ENCODE measurements at regions not wholly inside any gene's neighbourhood (a gene's known extent, or its start where the extent isn't known, plus 50 kb on each side); places are given as distances from the start of the nearest gene placed in this dataset.

DNA sequence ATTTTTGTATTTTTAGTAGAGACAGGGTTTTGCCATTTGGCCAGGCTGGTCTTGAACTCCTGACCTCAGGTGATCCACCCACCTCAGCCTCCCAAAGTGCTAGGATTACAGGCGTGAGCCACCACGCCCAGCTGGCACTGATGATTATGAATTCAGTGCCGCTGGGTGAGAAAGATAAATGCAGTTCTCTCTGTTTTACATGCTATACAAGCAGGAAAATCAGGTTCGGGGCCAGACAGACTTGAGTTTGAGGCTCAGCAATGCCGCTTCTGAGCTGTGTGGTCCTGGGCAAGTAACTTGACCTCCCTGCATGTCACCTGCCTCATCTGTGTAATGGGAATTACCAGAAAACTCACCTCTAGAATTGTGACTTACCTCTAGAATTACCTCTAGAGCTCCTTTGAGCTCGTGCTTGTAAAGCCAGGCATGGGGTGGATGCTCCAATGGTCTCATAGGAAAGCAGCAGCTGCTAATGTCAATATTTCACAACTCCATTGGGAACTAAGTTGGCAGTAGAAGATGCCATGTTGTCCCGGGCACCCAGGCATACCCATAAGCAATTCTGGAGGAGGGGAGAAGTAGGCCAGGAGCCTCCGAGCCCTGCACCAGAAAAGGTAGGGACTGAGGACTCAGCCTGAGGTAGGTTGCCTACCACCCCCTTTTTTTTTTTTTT, 119.8 kb upstream of the SLC25A33 start:
- TF ChIP-seq FOXK1 (CRISPR knock-in tag; IDR thresholded peaks at IDR 0.05) (no peak), SMAD3 (CRISPR knock-in tag; IDR thresholded peaks at IDR 0.05; ENCODE audit: borderline replicate concordance) (no peak), FOXJ3 (CRISPR knock-in tag; IDR thresholded peaks at IDR 0.05; ENCODE audit: borderline replicate concordance) (no peak), MXD4 (CRISPR knock-in tag; IDR thresholded peaks at IDR 0.05; ENCODE audit: borderline replicate concordance) (no peak)
- TF ChIP-seq, protein P1, sequence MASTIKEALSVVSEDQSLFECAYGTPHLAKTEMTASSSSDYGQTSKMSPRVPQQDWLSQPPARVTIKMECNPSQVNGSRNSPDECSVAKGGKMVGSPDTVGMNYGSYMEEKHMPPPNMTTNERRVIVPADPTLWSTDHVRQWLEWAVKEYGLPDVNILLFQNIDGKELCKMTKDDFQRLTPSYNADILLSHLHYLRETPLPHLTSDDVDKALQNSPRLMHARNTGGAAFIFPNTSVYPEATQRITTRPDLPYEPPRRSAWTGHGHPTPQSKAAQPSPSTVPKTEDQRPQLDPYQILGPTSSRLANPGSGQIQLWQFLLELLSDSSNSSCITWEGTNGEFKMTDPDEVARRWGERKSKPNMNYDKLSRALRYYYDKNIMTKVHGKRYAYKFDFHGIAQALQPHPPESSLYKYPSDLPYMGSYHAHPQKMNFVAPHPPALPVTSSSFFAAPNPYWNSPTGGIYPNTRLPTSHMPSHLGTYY (CRISPR knock-in tag; IDR thresholded peaks at IDR 0.05), result no peak
- TF ChIP-seq, protein P2, sequence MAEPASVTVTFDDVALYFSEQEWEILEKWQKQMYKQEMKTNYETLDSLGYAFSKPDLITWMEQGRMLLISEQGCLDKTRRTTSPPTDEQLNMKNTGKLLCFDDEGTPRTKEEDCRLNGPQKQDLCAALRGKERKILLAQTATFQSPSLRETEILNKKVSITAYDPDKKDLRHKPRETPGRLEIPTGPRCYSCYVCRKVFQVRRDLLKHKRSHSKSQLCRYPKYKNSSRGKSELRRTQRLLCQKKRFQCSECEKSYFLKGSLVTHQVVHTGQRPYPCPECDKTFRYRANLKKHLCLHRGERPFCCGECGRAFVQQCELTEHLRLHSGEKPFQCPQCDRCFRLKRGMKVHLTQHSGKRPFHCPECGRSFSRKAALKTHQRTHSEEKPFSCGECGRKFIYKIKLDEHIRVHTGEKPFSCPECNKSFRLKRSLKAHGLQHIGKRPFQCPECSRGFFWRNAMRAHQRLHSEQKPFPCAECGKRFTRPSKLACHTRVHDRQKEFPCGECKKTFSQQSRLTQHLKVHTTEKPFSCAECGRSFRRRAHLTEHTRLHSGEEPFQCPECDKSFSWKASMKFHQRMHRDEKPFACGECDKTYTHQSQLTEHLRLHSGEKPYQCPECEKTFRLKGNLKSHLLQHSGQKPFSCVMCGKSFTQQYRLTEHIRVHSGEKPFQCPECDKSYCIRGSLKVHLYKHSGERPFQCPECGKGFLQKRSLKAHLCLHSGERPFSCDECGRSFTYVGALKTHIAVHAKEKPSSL (CRISPR knock-in tag; conservative IDR thresholded peaks at IDR 0.05), result no peak
- TF ChIP-seq, protein P3, sequence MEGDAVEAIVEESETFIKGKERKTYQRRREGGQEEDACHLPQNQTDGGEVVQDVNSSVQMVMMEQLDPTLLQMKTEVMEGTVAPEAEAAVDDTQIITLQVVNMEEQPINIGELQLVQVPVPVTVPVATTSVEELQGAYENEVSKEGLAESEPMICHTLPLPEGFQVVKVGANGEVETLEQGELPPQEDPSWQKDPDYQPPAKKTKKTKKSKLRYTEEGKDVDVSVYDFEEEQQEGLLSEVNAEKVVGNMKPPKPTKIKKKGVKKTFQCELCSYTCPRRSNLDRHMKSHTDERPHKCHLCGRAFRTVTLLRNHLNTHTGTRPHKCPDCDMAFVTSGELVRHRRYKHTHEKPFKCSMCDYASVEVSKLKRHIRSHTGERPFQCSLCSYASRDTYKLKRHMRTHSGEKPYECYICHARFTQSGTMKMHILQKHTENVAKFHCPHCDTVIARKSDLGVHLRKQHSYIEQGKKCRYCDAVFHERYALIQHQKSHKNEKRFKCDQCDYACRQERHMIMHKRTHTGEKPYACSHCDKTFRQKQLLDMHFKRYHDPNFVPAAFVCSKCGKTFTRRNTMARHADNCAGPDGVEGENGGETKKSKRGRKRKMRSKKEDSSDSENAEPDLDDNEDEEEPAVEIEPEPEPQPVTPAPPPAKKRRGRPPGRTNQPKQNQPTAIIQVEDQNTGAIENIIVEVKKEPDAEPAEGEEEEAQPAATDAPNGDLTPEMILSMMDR (IDR thresholded peaks at IDR 0.05), result no peak
- ChIA-PET POLR2A (interaction anchor here (0.7 kb wide), 1 partner anchor 374 kb away, joined by 3 read pairs; no protein-coding TSS in a partner anchor), CTCF (interaction anchor here (0.6 to 1.5 kb wide), 2 partner anchors 36 to 92 kb away, joined by 3 to 5 read pairs; no protein-coding TSS in a partner anchor)
- no peaks in the 10 kb centered on the region for H3K36me3 Mint-ChIP-seq
- no peak overlapping the region for H3K4me3 Mint-ChIP-seq
- no peak for DNase-seq (ENCODE audit: low spot score)
- no peaks in the 10 kb centered on the region for H3K9me3 Mint-ChIP-seq
- no peaks in the 10 kb centered on the region for H3K27me3 Mint-ChIP-seq (ENCODE audit: low read depth)
- no peak overlapping the region for H3K27ac Mint-ChIP-seq
- no peak for ATAC-seq
- H3K4me1 Mint-ChIP-seq, result no peaks in the 10 kb centered on the region

DNA sequence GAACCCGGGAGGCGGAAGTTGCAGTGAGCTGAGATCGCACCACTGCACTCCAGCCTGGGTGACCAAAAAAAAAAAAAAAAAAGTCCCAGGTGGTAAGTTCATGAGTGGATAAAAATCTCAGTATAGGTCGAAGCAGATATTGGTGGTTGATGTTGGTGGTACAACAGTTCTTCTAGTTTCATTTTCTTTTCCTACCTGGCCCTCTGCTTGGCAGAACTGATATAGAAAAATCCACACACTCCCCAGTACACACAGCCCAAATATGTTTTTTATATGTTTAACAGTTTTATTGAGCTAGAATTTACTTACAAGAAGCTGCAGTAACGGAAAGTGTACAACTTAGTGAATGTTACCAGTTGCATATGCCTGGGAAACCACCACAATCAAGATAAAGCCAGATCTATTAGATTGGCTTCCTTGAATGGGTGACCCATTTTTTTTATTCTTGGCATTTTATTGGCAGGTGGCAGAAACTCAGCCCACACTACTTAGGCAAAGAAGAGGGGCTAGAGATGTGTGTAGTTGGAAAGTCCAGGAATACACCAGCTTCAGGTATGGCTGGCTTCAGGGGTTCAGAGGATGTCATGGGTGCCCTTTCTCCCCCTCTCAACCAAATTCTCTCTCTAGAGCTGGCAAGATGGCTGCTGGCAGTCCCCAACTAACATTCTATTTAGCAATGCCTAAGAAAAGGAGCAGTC, 118.3 kb upstream of the SLC25A33 start:
- no peaks in the 10 kb centered on the region for H3K36me3 Mint-ChIP-seq
- POLR2A ChIA-PET, result no interaction called here
- CTCF ChIA-PET, result interaction anchor here (2.0 to 2.2 kb wide), 2 partner anchors 132 to 154 kb away, joined by 5 to 9 read pairs; no protein-coding TSS in a partner anchor
- no peak for DNase-seq (ENCODE audit: low spot score)
- no peak overlapping the region for H3K27ac Mint-ChIP-seq
- no peaks in the 10 kb centered on the region for H3K4me1 Mint-ChIP-seq
- no peaks in the 10 kb centered on the region for H3K27me3 Mint-ChIP-seq (ENCODE audit: low read depth)
- no peak for ATAC-seq
- no peak overlapping the region for H3K4me3 Mint-ChIP-seq
- H3K9me3 Mint-ChIP-seq, result no peaks in the 10 kb centered on the region
- no peak for TF ChIP-seq NR3C1 (CRISPR knock-in tag; conservative IDR thresholded peaks at IDR 0.05; ENCODE audit: low read depth)
- TF ChIP-seq ESRRA (CRISPR knock-in tag; IDR thresholded peaks at IDR 0.05; ENCODE audit: borderline replicate concordance), result no peak
- TF ChIP-seq, protein P4, sequence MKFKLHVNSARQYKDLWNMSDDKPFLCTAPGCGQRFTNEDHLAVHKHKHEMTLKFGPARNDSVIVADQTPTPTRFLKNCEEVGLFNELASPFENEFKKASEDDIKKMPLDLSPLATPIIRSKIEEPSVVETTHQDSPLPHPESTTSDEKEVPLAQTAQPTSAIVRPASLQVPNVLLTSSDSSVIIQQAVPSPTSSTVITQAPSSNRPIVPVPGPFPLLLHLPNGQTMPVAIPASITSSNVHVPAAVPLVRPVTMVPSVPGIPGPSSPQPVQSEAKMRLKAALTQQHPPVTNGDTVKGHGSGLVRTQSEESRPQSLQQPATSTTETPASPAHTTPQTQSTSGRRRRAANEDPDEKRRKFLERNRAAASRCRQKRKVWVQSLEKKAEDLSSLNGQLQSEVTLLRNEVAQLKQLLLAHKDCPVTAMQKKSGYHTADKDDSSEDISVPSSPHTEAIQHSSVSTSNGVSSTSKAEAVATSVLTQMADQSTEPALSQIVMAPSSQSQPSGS (CRISPR knock-in tag; IDR thresholded peaks at IDR 0.05; ENCODE audit: borderline replicate concordance, low read depth), result no peak
- no peak for TF ChIP-seq JAZF1 (CRISPR knock-in tag; IDR thresholded peaks at IDR 0.05)
- no peak for TF ChIP-seq CBFB (CRISPR knock-in tag; IDR thresholded peaks at IDR 0.05; ENCODE audit: low read depth)
- no peak for TF ChIP-seq RELA (CRISPR knock-in tag; IDR thresholded peaks at IDR 0.05; ENCODE audit: borderline replicate concordance)
- TF ChIP-seq, protein P5, sequence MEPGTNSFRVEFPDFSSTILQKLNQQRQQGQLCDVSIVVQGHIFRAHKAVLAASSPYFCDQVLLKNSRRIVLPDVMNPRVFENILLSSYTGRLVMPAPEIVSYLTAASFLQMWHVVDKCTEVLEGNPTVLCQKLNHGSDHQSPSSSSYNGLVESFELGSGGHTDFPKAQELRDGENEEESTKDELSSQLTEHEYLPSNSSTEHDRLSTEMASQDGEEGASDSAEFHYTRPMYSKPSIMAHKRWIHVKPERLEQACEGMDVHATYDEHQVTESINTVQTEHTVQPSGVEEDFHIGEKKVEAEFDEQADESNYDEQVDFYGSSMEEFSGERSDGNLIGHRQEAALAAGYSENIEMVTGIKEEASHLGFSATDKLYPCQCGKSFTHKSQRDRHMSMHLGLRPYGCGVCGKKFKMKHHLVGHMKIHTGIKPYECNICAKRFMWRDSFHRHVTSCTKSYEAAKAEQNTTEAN (CRISPR knock-in tag; IDR thresholded peaks at IDR 0.05), result no peak
- TF ChIP-seq, protein P6, sequence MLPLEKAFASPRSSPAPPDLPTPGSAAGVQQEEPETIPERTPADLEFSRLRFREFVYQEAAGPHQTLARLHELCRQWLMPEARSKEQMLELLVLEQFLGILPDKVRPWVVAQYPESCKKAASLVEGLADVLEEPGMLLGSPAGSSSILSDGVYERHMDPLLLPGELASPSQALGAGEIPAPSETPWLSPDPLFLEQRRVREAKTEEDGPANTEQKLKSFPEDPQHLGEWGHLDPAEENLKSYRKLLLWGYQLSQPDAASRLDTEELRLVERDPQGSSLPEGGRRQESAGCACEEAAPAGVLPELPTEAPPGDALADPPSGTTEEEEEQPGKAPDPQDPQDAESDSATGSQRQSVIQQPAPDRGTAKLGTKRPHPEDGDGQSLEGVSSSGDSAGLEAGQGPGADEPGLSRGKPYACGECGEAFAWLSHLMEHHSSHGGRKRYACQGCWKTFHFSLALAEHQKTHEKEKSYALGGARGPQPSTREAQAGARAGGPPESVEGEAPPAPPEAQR (CRISPR knock-in tag; IDR thresholded peaks at IDR 0.05), result no peak
- no peak for TF ChIP-seq ZNF121 (CRISPR knock-in tag; IDR thresholded peaks at IDR 0.05)
- TF ChIP-seq, protein P3 (IDR thresholded peaks at IDR 0.05), result no peak
- no peak for TF ChIP-seq ZNF138 (CRISPR knock-in tag; conservative IDR thresholded peaks at IDR 0.05)
- no peak for TF ChIP-seq TEAD4 (CRISPR knock-in tag; IDR thresholded peaks at IDR 0.05)
- TF ChIP-seq, protein P7, sequence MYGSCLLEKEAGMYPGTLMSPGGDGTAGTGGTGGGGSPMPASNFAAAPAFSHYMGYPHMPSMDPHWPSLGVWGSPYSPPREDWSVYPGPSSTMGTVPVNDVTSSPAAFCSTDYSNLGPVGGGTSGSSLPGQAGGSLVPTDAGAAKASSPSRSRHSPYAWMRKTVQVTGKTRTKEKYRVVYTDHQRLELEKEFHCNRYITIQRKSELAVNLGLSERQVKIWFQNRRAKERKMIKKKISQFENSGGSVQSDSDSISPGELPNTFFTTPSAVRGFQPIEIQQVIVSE (CRISPR knock-in tag; IDR thresholded peaks at IDR 0.05; ENCODE audit: borderline replicate concordance), result no peak

Measured in WTC11 (cell line).